Head of caudate nucleus (tissue), 42 donors: ENCODE measurements at regions not wholly inside any gene's neighbourhood (a gene's known extent, or its start where the extent isn't known, plus 50 kb on each side); places are given as distances from the start of the nearest gene placed in this dataset.
"Not testable (repeated sequence)": the region's sequence is repeated elsewhere in the genome, so short reads cannot be mapped to it uniquely, and the experiment has no call there.

Source experiments
- DNase-seq, 42 donors: peaks; one replicate each; pipeline versions ENCODE4 v3.0.0 to v3.0.0-alpha.2; 2020 to 2021; ENCODE audit warnings: mixed read lengths in 7 of 42
- intact Hi-C: fragments of 100-400 bp; cut with DNase I; formaldehyde crosslinking; loops from one replicate; pipeline ENCODE4 v1.15.0; 2022

DNA sequence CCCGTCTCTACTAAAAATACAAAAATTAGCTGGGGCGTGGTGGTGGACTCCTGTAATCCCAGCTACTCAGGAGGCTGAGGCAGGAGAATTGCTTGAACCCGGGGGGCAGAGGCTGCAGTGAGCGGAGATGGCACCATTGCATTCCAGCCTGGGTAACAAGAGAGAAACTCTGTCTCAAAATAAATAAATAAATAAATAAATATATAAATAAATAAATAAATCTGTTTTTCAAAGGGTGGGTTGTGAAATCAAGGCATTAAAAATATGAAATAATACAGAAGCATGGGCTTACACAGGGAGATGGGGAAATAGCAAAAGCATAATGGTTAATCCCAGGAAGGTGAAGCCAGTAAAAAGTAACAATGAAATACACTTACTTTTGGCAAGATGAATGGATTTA, 93.9 kb downstream of the LYZL2 start:
- intact Hi-C loops = no loop called here
- DNase-seq = no peak

DNA sequence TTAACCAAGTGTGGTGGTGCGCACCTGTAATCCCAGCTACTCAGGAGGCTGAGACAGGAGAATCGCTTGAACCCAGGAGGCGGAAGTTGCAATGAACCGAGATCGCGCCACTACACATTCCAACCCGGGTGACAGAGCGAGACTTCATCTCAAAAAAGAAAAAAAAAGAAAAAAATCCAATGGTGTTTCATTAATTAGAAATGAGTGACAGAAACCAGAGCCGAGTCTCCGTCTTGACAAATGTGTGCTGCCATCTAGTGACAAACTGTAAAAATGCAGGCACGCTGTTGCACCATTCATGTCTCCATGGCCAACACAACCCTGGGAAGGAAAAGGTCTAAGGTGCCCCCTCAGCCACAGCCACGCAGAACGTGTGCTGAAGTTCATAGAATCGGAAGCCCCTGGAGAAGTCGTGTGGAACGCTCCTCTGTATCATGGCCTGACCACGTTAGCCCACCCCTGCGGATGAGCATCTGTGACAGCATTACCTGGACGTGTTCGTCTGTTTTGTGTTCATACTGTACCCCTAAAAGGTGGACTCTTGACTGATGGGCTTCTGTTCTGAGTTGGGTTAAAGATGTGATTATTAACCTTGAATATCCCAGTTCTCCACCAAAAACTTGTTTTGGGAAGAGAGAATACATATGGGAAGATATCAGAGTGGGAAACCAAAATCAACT, 94.9 kb downstream of the LYZL2 start:
- intact Hi-C loops = loop anchor here (5.0 kb wide), 1 partner anchor 142 kb away; no protein-coding TSS in a partner anchor
- peak; percentile 18 to 89 (median 72) for DNase-seq

- DNase-seq = no peak
- intact Hi-C loops = loop anchor here (5.0 kb wide), 1 partner anchor 140 kb away; no protein-coding TSS in a partner anchor
Measured at GRCh38 chr10:30531751-30532530, 97.6 kb downstream of the LYZL2 start.

- intact Hi-C loops = no loop called here
- peak; percentile 12 to 83 (median 45) for DNase-seq
Measured at GRCh38 chr10:30529373-30529998, 95.5 kb downstream of the MAP3K8 start.

DNA sequence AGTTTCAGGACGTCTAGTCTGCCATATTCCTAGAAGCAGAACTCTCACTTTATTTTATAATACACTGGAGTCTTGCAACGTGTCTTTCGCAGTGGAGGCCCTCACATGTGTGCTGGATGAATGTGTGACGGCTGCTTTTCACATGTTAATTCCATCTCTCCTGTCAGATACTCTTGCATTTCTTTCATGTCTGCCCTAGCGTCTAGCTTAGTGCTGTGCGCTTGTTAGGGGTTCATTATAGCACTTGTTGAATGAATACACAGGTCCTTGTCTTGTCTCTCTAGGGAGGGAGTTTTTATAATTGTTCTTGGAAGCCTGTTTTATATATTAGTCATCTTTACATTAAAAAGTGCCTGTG, 94.4 kb downstream of the MAP3K8 start:
- intact Hi-C loops = no loop called here
- DNase-seq = no peak

GRCh38 chr10:30527623-30528428, 93.8 kb downstream of the MAP3K8 start:
- intact Hi-C loops = no loop called here
- no peak for DNase-seq

GRCh38 chr10:30522661-30523078, 88.7 kb downstream of the MAP3K8 start:
- DNase-seq, intact Hi-C loops: not testable (repeated sequence)

DNA sequence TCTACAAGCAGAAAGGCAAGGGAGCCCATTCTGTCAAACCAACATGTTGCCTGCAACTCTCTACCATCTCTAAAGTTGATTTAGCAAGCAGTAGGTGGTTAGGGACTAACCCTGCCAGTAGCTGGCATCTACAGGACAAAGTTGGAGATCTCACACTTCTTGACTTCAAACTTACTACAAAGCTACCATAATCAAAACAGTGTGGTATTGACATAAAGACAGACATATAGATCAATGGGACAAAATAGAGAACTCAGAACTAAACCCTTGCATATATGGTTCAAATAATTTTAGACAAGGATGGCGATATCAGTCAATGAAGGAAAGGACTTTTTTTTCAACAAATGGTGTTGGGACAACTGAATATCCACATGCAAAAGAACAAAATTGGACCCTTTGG, 84.9 kb downstream of the MAP3K8 start:
- intact Hi-C loops = no loop called here

More for the DNA sequence above, 84.9 kb downstream of the MAP3K8 start:
- no peak for DNase-seq
